NCI-H524 treated with DMSO at 0.1 percent for 48 hours (cell line): ENCODE measurements at regions not wholly inside any gene's neighbourhood (a gene's known extent, or its start where the extent isn't known, plus 50 kb on each side); places are given as distances from the start of the nearest gene placed in this dataset.

Experiments used
- DNase-seq: peaks from one replicate; lab custom pipeline; 2025; lab: John Stamatoyannopoulos, UW

DNA sequence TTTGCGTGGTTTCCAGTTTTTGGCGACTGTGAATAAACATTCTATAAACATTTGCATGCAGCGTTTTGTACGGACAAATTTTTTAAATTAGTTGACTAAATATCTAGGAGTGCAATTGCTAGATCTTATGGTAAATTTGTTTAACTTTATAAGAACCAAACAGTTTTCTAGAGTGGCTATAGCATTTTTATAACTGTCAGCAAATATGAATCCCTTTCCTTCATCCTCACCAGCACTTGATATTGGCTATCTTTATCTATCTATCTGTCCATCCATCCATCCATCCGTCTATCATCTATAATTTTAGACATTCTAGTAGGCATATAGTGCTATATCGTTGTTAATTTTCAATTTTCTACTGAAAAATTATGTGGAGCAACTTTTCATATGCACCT is 158.4 kb upstream of the CHRNA7 start:
- no peak for DNase-seq

DNA sequence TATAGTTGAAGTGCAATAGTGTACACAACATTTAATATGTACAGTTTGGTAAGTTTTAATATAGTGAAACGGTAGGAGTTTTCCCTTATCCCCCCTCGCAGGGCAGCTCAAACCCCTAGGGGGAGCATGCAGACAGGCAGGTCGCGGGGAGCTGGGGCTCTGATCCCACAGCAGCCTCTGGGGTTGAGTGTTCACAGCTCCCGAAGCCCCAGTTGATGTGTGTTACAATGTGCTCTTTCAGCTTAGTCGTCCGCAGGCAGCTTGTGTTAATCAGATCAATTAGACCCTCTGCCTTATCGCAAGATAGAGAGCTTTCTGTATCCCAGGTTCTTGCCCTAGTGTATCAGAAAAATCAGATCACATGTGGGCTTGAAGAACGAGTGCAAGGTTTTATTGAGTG is 143.1 kb upstream of the CHRNA7 start:
- DNase-seq: peak; percentile 19

DNA sequence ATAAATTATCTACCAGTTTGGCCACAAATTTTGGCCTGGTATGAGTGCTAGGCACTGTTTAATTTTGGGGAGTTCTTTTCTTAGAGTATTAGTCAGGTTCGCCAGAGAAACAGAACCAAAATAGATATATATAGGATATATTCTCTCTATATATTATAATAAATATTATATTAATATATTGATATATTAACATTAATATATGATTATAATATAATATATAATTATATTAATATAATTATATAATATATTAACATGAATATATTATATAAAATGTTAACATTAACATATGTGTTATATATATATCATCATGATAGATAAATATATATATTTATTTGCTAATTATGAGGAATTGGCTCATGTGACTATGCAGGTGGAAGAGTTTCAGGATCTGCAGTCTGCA is 137.8 kb upstream of the CHRNA7 start:
- DNase-seq: no peak

DNA sequence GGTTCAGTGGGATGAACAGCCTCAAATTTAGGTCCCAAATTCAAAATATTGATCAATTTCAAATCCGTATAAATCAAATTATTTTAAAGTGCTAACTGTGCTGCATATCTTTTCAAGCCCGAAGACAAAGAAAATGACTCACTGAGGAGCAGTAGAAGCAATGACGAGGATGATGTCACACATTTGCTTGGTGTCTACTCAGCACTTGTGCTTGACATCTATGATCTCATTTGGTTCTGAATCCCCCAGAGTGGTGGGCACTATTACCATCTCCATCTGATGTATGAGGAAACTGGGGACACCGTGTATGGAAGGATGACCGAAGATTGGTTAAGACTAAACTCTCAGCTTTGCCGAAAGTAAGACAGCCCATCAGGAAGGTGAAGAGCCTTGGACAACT is 136.5 kb upstream of the CHRNA7 start:
- DNase-seq: no peak

DNA sequence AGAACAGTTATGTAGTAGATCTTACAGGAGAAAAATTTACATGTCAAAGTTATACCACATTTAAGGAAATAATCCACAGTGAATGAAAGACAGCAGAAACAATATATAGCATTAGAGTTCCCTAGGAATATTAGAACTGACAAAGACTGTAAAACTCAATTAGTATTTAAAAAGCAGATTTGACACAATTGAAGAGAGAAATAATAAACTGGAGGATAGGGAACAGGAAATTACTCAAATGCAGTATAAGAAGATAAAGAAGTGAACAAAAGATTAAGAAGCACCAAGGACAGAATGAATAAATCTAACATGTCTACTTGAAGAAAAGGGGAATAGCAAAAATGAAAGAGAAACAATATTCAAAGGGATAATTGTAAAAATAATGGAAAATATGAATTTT is 132.6 kb upstream of the CHRNA7 start:
- DNase-seq: no peak

DNA sequence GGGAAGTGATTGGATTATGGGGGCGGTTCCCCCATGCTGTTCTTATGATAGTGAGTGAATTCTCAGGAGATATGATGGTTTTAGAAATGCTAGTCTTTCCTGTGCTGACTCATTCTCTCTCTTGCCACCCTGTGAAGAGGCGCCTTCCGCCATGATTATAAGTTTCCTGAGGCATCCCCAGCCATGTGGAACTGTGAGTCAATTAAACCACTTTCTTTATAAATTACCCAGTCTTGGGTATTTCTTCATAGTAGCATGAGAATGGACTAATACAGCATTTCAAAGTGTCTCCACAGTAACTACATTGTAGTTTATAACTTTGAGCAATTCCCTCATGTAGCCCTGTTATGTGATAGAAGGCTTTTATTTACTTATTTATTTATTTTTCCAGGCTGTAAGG is 128.8 kb upstream of the CHRNA7 start:
- DNase-seq: no peak

DNA sequence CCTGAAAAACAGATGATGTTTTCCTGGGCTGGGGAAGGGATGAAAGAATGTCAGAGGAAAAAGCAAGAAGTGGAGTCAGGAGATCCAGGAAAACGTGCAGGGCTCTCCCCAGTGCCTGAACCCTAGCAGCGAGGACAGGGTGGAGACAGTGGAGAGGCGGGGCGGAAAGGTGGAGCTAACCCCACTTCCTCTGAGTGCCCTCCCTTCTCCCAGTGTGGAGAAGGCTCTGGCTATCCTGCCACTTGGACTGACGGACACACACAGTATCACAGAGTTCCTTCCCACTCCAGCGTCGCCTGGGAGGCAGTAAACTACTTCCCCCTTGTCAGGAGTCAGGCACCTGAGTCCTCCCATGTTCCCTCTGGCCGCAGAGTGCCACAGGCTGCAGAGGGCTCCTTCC is 125.3 kb upstream of the CHRNA7 start:
- no peak for DNase-seq

DNA sequence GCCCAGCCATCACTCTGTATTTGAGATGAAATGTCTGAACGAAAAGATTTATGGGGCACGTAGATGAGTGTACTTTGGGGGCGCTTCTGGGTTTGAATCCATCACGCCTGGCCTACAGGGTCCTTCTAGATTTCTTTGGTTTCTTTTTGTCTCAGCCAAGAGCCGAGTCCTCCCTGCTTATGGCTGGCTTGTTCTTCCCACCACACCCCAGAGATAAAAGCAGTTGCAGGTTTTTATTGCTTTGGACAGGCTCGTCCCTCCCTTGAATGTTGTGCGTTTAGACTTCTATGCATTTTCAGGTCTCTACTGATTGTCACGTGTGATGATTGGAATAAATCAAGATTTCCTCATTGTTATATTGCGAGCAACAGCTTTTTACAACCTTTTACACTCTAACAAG is 104.8 kb upstream of the CHRNA7 start:
- no peak for DNase-seq

DNA sequence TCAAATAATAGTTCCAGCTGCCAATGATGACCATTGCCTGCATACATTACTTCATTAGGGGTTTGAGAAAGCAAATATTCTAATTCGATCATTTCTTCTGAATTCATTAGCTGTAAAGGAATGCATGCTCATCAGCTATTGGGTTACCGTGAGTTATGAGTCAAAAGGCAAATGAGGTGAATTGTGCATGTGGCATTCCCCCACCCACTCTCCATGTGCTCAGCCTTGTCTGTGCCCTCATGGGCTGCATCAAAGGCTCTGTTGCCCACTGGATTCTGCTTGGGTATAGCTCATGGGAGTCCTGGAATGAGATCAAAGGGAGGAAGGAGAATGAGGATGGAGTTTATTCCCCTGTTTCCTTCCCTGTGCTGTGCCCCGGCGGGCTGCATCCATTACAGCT is 99.3 kb upstream of the CHRNA7 start:
- no peak for DNase-seq

DNA sequence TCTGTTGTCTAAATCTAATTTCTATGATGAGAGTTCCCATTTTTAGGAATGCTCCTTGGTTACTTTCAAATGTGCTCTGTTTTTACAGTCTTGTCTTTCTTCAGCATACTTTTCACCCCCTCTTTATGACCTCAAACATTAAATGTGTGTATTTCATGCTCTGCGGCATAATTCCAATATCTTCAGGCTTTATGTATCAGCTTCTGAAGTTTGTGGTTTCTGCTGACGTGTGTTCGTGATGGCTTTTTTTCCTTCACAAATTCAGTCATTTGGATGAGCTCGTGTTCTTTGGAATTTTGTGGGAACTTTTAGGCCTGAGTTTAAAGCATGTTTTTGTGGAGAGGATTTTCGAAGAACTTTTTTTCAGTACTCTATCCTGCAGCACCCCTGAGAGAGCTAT is 97.7 kb upstream of the CHRNA7 start:
- no peak for DNase-seq

DNA sequence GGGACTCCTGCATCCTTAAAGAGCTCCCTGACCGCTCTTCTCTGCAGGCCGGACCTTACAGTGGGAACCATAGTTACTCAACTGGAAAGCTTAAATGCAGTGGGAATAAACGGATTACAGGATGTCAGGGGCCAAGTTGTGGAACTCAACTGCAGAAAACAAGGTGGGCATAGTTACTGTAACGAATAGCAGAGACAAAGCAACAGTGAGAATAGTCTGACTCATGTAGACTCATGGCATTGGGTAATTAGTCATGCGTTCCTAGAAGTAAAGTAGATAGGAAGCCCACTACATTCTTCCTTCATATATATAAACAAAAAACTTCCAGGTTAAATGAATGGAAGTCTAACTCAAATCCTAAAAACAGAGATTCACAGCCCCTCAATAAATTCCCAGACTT is 95.5 kb upstream of the CHRNA7 start:
- DNase-seq: no peak

DNA sequence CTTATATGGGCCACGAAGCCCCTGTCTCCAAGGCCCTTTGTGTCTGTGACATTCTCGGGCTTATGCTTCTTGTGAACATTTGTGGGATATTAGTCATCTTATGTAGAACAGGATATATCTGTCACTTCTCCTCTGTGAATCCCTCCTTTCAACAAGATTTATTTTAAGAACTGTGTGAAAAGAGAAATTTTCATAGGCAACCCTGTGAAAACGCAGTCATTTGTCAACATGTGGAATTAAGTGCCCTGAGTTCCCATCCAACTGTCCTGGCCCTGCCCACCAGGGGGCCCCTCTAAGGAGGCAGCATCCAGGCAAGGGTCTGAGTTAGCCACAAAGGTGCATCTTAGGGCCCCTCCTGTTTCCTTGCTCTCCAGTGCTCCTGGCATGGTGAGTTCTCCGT is 76.8 kb upstream of the CHRNA7 start:
- no peak for DNase-seq

DNA sequence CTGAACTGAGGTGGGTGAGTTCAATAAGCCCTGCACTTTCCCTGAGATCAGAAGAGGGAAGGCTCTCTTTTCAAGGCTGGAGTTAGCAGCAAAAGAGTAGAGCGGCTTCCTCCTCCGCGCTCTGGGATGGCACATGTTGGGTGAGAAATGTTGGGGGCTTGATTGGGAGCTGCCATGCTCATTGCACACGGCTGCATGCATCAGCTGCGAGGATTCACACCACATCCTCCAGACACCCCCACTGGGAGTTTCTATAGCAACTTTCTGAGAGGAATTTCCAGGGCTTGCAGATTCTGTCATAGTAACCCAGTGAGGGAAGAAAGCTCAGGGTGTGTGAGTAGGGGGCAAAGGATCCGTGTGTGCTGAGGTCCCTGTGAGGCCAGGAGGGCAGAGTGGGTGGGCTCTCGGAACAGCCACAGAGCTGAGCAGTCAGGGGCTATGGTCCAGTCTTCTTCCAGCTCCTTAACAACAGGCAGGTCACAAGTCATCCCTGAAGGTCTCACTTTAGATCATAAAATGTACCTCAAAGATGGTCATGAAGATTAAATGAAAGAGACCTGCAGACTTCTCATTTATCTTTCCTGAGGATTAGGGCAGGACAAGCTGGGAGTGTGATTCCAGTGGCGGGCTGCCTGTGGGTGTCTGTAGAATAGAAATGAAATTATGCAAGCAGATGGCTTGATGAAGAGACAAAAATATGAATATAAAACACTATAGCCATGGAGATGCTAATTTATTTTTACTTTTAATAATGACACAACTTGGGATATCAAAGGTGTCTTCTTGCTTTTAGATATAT is 75.7 kb upstream of the CHRNA7 start:
- DNase-seq: no peak

DNA sequence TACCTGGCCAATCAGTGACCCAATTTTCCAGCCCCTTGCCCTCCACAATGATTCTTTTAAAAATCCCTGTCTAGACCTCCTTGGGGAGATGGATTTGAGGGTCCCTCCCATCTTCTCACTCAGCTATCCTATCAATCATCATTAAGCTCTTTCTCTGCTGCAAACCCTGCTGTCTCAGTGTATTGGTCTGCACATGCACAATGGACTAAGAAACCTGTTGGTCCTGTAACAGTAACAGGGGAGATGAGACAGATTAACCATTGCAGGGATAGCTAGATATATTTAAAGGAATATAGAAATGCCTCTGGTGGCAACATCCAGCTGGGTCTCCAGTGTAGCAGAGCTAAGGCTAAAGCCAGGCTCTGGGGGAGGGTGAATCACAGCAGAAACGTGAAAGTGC is 74.6 kb upstream of the CHRNA7 start:
- DNase-seq: no peak

DNA sequence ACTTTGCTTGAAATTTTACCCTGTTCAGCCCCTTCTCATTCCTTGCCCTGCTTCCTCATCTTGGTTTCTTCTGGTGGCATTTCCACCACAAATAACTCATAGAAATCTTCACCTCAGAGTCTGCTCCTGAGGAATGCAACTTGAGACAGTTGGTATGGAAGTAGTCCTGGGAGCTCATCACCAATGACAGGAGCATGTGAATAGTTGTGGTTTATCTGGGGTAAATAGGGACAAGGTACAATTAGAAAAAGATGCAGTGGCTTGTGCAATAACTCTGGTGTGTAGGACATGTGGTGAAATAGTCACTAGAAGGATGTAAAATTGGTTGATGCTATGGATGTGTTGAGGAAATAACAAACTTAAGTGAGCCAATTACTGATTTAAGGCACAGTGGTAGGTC is 72.7 kb upstream of the CHRNA7 start:
- DNase-seq: no peak

DNA sequence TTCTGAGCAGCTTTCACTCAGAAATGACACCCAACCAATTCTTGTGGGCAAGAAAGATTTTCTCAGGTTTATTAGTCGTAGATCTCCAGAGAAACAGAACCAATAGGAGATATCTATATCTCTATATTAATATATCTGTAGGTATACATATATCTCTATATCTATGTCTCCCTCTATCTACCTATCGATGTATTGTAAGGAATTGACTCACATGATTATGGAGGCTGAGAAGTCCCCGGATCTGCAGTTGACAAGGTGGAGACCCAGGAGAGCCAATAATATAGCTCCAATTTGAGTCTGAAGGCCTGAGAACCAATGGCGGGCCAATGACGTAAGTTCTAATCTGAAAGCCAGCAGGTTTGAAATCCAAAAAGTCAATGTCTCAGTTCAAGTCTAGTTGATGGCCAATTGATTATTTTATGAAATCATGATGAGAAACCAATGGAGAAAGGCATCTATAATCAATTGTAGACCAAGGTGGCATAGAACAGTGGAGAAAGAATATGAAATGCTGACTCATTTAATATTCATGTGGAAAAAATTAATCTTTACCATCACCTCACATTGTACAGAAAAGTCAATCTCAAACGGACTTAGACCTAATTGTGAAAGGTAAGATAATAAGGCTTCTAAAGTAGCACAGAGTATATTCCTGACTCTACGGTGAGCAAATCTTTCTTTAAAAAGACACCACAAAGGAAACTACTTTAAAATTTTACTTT is 65.6 kb upstream of the CHRNA7 start:
- DNase-seq: no peak

DNA sequence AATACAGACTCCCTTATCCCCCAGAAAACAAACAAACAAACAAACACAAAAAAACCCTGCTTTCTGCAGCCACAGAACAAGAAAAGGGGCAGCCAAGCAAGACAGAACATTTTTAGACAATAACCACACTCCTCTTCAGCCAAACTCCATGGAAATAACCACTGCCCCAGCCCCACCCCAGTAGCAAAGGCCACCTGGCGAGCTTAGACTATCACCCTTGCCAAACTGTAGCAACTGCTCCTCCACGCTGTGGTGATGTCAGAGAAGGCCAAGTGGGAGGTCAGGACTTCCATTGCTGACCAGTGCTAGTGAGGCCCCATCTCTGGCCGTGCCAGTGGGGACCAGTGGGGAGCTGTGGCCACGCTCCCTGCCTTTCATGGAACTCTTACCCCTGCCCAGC is 60.3 kb upstream of the CHRNA7 start:
- DNase-seq: no peak

DNA sequence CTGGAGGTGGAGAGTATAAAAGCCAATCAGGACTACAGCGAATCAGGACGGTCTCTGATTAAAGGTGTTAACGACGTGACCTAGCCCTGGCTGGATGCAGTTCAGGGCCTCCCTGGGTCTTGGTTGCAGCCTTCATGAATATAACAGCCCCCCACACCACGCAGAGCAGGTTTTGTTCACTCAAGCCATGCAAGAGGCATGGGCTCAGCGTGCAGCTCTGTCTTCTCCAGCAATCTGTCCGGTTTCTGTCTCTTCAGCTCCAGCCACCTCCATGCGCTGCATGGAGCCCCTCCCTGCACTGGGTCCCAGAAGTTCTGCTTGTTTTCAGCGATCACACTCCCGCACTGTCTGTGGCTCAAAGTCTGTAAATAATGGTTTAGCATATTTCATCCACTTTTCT is 57.1 kb upstream of the CHRNA7 start:
- DNase-seq: no peak

DNA sequence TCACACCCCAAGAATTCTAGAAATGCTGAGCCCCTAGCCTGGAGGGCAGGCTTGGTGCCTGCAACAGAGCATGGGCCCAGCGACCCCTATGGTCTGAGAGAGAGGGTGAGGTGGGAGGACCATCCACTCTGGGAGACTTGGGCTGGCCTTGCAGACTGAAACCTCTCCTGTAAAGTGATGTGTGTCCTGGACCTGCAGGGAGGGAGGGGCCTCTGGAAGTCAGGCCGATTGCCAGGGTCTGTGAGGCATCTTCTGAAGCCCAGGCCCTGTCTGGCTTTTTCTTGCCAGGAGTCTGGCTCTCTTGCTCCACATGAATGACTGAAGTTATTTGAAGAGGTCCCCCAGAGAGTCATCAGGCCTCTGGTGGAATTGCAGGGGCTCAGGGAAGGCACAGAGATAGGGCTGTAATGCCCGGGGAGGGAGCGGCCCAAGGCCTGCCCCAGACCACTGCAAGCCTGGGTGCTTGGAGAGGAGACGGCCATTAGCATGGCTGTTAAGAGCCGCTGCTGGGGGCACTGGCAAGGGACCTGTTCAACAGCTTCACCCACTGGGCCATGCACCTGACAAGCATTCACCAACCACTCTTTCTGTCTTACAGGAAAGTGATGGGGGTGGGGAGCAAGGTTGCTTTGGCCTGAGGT is 56.0 kb upstream of the CHRNA7 start:
- DNase-seq: no peak

DNA sequence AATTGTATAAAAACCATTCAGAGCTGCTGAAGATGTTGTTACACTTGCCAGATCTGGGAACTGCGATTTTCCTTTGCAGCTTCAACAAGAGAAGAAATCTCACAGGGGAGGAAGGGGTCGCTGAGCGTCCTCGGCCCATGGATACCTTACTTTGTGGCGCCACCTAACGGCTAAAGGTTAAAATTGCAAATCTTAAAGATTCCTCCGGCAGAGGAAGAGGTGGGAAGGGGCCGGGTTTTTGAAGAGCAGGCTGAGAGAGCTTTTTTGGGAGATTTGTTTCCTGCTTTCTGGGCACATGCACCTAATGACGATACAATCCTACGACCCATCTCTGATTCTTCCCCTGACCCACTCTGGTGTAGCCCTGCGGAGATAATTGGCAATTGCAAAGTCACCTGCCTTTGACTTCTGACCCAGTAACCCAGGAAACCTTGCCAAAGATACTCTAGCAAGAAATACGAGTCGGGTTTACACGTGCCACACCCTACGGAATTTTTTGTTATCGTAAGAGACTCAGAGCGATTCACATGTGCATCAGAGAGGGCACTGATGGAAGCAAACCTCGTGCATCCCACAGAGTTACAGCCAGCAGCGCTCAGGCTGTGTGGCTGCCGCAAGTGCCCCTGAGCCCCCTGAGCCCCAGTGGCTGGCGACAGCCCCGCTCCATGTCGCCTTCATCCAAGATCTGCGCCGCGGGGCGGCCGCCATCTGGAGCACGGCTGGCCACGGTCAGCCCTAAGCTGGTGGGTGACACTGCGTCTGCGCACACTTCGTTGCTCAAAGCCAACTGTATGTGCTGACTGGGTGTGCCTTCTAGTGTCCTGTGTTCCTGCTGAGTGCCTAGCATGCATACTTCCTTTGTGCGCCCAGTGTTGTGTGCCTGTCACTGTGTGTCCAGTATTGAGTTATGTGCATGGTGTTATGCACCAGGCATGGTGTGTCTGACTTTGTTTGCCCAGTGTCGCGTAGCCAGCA is 55.2 kb upstream of the CHRNA7 start:
- peak; percentile 69 for DNase-seq

DNA sequence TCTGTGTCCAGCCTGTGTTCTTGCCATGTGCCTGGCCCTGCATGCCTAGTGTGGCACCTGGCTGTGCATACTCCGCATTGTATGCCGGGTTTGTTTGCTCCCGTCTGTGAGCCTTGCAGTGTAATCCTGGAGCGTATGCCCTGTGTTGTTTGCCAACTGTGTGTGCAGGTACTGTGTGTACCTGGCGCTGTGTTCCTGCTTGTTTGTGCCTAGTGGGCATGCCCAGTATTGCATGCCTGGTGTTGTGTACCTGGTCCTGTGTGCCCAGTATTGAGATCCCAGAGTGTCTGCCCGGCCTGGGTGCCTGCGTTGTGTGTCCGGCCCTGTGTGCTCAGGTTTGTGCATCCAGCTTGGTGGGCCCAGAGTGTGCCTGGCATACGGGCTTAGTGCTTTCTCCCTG is 54.5 kb upstream of the CHRNA7 start:
- no peak for DNase-seq

DNA sequence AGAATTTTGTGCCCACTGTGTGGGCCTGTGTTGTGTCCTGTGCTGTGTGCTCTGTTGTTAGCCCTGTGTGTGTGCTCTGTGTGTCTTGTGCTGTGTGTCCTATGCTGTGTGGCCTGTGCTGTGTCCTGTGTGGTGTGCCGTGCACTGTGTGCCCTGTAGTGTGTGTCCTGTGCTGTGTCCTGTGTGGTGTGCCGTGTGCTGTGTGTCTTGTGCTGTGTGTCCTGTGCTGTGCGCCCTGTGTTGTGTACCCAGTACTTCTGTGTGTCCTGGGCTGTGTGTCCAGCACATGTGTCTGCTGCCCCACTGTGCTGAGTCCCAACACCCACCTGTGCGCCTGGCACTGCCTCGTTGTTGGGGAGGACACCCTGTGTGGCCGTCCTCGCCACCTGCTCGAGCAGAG is 53.2 kb upstream of the CHRNA7 start:
- DNase-seq: no peak
